ENCODE measurements at regions not wholly inside any gene's neighbourhood (a gene's known extent, or its start where the extent isn't known, plus 50 kb on each side); places are given as distances from the start of the nearest gene placed in this dataset.

- TF ChIP-seq CTCF (IDR thresholded peaks at IDR 0.05) (no peak), POLR2A (IDR thresholded peaks at IDR 0.05) (no peak)
These were observed 50.6 kb upstream of the SLC44A3 start for GRCh38 chr1:94769551-94769950.
